Colonic mucosa (tissue), 4 donors: ENCODE measurements at regions not wholly inside any gene's neighbourhood (a gene's known extent, or its start where the extent isn't known, plus 50 kb on each side); places are given as distances from the start of the nearest gene placed in this dataset.

Experiments used
- DNase-seq: peaks from one replicate; pipeline ENCODE4 v3.0.0-alpha.2; 2020
- H3K27ac ChIP-seq: fragments of 200-600 bp; one replicate; pipeline ENCODE4 v1.8.0; 2021
- H3K27me3 ChIP-seq: fragments of 200-600 bp; one replicate; pipeline ENCODE4 v1.8.0; 2021
- H3K36me3 ChIP-seq: fragments of 200-600 bp; one replicate; pipeline ENCODE4 v1.8.0; 2021
- H3K4me1 ChIP-seq: fragments of 200-600 bp; one replicate; pipeline ENCODE4 v1.8.0; 2021; ENCODE audit warnings: mild to moderate bottlenecking
- H3K4me3 ChIP-seq: fragments of 200-600 bp; one replicate; pipeline ENCODE4 v1.8.0; 2021
- H3K9ac ChIP-seq, 2 donors: one replicate each; pipeline ENCODE4 v1.7.0; 2013; ENCODE audit warnings: control low read depth in 2 of 2, low read depth in 2 of 2, low read length in 2 of 2
- H3K9me3 ChIP-seq: fragments of 200-600 bp; one replicate; pipeline ENCODE4 v1.8.0; 2021
- intact Hi-C: fragments of 100-400 bp; cut with DNase I; formaldehyde crosslinking; loops from one replicate; pipeline ENCODE4 v1.14.1; 2022
- TF ChIP-seq, protein P1 (sequence below): fragments of 200-600 bp; IDR thresholded peaks from one replicate; pipeline ENCODE4 v1.8.0; 2022; ENCODE audit warnings: antibody characterized with exemption, mild to moderate bottlenecking
- donor health status: healthy.
- donor health status: DM: no; HTN: no; CAD: no.
- donor health status: DM: no; HTN: no; CAD: no.

DNA sequence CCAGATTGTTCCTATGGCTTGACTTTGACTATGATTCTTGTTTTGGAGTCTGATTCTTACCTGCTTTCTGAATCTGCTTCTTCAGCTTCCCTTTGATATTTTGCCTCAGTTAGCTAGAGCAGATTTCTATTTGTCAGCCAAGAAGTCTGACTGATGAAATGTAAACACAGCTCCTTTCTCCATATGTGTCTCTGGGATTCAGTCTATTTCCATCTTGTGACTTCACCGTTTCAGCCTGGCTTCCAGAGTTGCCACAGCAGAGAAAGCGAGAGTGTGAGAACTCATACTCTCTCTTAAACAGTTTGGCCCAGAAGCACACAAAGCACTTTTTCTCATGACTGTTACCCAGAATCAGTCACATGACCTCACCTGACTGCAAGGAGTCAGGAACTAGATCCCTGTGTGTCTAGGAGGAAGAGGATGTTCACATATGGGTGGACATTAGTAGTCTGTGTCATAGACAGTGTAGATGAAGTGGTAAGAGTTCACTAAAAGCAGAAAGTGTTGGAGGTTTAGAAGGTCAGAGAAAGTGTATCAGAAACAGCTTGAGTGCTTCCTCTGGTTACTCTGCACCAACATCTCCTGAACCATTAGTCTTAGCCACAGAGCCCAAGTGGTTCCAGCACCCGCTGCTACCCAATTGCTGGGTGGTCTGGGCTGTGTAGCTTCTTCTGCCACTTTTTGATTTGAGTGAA, 103.4 kb upstream of the CDK6 start:
- Histone ChIP-seq H3K27ac (no peak overlapping the region), H3K4me1 (no peaks in the 10 kb centered on the region), H3K9ac (no peak overlapping the region), H3K4me3 (no peak overlapping the region), H3K36me3 (no peaks in the 10 kb centered on the region), H3K27me3 (no peaks in the 10 kb centered on the region), H3K9me3 (no peaks in the 10 kb centered on the region)
- intact Hi-C loops, result loop anchor here (10.0 kb wide), 1 partner anchor 75 kb away; no protein-coding TSS in a partner anchor
- no peak for DNase-seq
- TF ChIP-seq, protein P1, sequence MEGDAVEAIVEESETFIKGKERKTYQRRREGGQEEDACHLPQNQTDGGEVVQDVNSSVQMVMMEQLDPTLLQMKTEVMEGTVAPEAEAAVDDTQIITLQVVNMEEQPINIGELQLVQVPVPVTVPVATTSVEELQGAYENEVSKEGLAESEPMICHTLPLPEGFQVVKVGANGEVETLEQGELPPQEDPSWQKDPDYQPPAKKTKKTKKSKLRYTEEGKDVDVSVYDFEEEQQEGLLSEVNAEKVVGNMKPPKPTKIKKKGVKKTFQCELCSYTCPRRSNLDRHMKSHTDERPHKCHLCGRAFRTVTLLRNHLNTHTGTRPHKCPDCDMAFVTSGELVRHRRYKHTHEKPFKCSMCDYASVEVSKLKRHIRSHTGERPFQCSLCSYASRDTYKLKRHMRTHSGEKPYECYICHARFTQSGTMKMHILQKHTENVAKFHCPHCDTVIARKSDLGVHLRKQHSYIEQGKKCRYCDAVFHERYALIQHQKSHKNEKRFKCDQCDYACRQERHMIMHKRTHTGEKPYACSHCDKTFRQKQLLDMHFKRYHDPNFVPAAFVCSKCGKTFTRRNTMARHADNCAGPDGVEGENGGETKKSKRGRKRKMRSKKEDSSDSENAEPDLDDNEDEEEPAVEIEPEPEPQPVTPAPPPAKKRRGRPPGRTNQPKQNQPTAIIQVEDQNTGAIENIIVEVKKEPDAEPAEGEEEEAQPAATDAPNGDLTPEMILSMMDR, result no peak

DNA sequence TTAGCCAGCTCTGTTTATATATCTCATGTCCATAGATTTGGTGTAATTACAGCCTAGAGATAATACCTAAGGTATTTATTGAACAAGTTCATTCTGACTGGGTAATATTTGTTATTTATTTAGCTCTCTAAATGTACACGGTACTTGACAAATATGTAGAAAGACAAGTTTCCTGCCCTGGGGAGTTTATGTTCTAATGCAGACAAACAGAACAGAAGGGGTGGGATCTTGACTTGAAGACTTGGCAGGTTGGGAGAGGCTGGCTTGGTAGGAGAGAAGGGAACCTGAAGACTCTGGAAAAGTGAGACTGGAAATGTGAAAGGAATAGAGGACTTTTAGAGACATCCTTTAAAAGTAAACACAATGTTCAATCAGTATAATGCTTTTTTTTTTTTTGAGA, 97.7 kb upstream of the CDK6 start:
- Histone ChIP-seq H3K4me1 (no peaks in the 10 kb centered on the region), H3K36me3 (no peaks in the 10 kb centered on the region), H3K27me3 (no peaks in the 10 kb centered on the region), H3K9ac (no peak overlapping the region), H3K27ac (no peak overlapping the region), H3K9me3 (no peaks in the 10 kb centered on the region), H3K4me3 (no peak overlapping the region)
- TF ChIP-seq, protein P1, result no peak
- DNase-seq, result no peak
- intact Hi-C loops, result no loop called here

DNA sequence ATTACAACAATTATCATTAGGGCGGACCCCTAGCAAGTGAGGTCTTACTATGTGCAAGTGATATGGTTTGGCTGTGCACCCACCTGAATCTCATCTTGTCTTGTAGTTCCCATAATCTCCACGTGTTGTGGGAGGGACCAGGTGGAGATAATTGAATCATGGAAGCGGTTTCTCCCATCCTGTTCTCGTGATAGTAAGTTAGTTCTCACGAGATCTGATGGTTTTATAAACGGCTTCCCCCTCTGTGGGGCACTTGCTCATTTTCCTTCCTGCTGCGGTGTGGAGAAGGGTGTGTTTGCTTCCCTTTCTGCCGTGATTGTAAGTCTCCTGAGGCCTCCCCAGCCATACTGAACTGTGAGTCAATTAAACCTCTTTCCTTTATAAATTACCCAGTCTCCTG, 96.1 kb upstream of the CDK6 start:
- TF ChIP-seq, protein P1, result no peak
- Histone ChIP-seq H3K36me3 (no peaks in the 10 kb centered on the region), H3K27me3 (no peaks in the 10 kb centered on the region), H3K4me3 (no peak overlapping the region), H3K9ac (no peak overlapping the region), H3K4me1 (no peaks in the 10 kb centered on the region), H3K9me3 (no peaks in the 10 kb centered on the region), H3K27ac (no peak overlapping the region)
- intact Hi-C loops, result no loop called here
- no peak for DNase-seq

GRCh38 chr7:92930404-92930803, 94.0 kb upstream of the CDK6 start:
- Histone ChIP-seq H3K4me3 (no peak overlapping the region), H3K27me3 (no peaks in the 10 kb centered on the region), H3K27ac (no peak overlapping the region), H3K9me3 (no peaks in the 10 kb centered on the region), H3K4me1 (no peaks in the 10 kb centered on the region), H3K36me3 (no peaks in the 10 kb centered on the region), H3K9ac (no peak overlapping the region)
- no peak for DNase-seq
- intact Hi-C loops, result no loop called here
- TF ChIP-seq, protein P1, result no peak

DNA sequence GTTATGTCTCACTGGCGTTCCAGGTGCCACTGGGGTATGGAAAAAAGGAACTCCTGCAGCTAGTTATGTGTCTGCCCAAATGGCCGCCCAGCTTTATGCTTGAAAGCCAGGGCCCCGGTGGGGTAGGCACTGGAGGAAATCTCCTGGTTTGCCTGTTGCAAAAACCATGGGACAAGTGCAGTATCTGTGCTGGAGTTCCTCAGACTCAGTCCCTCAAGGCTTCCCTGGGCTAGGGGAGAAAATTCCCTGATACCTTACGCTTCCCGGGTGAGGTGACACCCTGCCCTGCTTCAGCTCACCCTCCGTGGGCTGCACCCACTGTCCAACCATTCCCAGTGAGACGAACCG, 90.3 kb upstream of the CDK6 start:
- no peak overlapping the region for H3K4me3 ChIP-seq
- TF ChIP-seq, protein P1, result no peak
- no peaks in the 10 kb centered on the region for H3K4me1 ChIP-seq
- DNase-seq, result no peak
- H3K27me3 ChIP-seq, result no peaks in the 10 kb centered on the region
- no peak overlapping the region for H3K27ac ChIP-seq
- H3K9me3 ChIP-seq, result no peaks in the 10 kb centered on the region
- intact Hi-C loops, result no loop called here
- no peak overlapping the region for H3K9ac ChIP-seq
- no peaks in the 10 kb centered on the region for H3K36me3 ChIP-seq
